ENCODE measurements at regions not wholly inside any gene's neighbourhood (a gene's known extent, or its start where the extent isn't known, plus 50 kb on each side); places are given as distances from the start of the nearest gene placed in this dataset.
"Not testable (repeated sequence)": the region's sequence is repeated elsewhere in the genome, so short reads cannot be mapped to it uniquely, and the experiment has no call there.

DNA sequence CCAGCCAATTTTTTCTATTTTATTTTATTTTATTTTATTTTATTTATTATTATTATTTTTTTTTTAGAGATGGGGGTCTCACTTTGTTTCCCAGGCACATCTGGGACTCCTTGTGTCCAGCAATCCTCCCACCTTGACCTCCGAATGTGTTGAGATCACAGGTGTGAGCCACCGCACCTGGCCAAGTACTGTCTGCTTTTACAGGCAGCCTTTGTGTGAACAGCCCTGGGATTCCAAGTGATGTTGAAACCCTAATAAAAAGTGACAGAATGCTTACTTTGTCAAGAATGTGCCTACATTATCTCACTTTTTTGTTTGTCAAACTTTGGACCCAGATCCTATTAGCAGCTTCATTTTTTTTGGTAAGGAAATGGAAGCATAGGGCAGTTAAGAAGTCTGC lies 220.1 kb upstream of the EDNRB start:
- no peak for DNase-seq (ENCODE audit: low read depth)

- DNase-seq (ENCODE audit: low read depth): peak; percentile 24
These were observed 218.9 kb upstream of the EDNRB start for GRCh38 chr13:78137404-78138142.

DNA sequence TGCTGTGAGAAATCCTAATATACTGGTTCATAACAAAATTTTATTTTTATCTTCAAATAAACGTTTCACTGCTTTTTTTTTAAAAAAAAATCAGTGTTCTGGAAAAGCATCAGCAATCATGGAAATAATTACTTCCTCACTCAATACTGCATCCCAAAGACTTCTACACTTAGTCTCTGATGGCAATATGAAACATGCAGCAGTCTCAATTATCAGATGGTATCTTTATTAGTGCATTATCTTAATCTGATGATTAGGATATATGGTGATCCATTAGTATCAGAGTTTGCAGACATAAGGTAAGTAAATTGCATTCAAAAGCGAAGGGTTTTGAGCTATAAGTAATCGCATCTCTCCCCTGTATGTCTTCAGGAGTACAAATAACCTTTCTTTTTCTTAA lies 218.3 kb upstream of the EDNRB start:
- DNase-seq (ENCODE audit: low read depth): no peak

DNA sequence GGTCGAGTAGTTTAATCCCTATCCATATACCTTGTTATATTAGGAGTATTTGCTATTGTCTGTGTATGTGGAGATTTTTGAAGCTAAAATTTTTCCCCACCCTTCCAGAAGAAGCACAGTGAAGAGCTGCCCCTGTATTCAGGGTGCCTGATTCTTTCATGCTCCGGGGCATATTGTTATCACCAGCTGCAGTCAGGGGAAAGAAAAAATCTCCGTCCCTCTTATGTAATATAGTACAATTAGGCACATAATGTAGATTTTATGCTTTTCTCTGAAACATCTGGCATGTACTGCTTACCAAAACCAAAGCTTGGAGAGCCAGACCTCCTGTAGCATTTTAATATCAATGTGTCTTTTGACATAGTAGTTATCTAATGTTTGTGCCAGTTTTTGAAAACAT lies 214.9 kb upstream of the EDNRB start:
- no peak for DNase-seq (ENCODE audit: low read depth)

GRCh38 chr13:78131811-78132210 lies 213.2 kb upstream of the EDNRB start:
- DNase-seq (ENCODE audit: low read depth): no peak

GRCh38 chr13:78131346-78131745 lies 212.7 kb upstream of the EDNRB start:
- no peak for DNase-seq (ENCODE audit: low read depth)

DNA sequence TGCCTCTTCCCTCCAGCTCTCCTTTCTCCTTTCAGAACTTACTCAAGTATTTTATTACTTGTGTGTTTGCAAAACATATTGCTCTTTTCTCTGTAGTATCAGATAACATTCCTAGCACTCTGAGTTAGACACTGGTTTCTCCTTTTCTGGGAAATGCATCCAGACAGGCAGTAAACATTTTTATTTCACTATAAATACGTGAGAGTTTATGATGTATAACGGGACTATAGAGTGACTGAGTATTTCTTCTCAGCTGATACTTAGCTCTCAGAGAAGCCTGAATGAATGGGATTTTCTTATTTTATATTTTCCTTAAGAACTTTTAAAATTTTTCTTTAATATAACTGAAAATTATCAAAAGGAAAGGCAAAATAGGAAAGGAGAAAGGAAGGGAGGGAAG lies 211.2 kb upstream of the EDNRB start:
- DNase-seq (ENCODE audit: low read depth): no peak

GRCh38 chr13:78129359-78129758 lies 210.7 kb upstream of the EDNRB start:
- no peak for DNase-seq (ENCODE audit: low read depth)

- peak; percentile 11 for DNase-seq (ENCODE audit: low read depth)
These were observed 203.1 kb upstream of the EDNRB start for GRCh38 chr13:78121459-78122348.

- no peak for DNase-seq (ENCODE audit: low read depth)
These were observed 202.4 kb upstream of the EDNRB start for GRCh38 chr13:78121001-78121400.

GRCh38 chr13:78120144-78120543 lies 201.5 kb upstream of the EDNRB start:
- not testable (repeated sequence) for DNase-seq (ENCODE audit: low read depth)

- not testable (repeated sequence) for DNase-seq (ENCODE audit: low read depth)
These were observed 198.4 kb upstream of the EDNRB start for GRCh38 chr13:78117070-78117469.

- DNase-seq (ENCODE audit: low read depth): no peak
These were observed 187.0 kb upstream of the EDNRB start for GRCh38 chr13:78105656-78106055.

DNA sequence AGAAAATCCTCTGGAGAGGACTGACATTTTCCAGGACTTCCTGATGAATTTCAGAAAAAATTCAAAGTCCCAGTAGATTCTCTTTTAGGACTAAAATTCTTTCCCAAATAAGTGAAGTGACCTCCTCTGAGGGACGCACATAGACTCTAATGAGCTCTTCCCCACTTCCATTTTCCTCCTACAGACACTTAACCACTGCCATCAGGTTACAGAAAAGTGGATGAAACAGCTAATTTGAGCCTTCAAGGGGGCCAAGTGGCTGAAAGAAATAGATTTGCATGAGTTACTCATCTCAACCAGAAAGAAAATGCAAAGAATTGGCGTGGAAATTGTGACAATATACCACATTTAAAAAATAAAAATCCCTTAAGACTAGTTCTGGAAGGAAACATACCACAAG lies 185.3 kb upstream of the EDNRB start:
- no peak for DNase-seq (ENCODE audit: low read depth)

- no peak for DNase-seq (ENCODE audit: low read depth)
These were observed 184.1 kb upstream of the EDNRB start for GRCh38 chr13:78102741-78103140.

DNA sequence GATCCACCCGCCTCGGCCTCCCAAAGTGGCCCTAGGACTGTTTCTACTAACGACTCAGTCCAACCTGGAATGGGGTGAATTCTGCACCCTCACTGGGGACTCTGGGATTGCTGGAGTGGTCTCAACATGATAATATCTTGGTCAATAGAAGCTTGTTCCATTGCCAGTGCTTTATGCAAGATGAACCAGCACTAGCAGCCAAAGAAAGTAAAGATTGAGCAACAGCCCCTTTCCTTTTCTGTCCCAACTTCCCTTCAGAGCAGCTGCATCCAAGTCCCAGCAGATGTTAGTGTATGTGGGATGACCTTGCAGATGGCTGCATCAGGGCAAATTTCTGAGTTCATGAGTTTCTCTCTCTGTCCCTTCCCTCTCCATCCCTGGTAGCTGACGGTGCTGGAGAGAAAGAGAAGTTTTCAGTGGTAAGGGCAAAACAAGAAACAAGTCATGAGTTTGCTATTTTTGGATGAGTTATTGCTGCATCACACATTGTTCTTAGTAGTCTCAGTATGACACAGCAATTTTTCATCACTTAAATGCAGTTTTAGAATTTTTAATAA lies 183.6 kb upstream of the EDNRB start:
- peak; percentile 9 for DNase-seq (ENCODE audit: low read depth)

- no peak for DNase-seq (ENCODE audit: low read depth)
These were observed 181.9 kb upstream of the EDNRB start for GRCh38 chr13:78100486-78100885.

GRCh38 chr13:78098249-78098648 lies 179.6 kb upstream of the EDNRB start:
- DNase-seq (ENCODE audit: low read depth): no peak

DNA sequence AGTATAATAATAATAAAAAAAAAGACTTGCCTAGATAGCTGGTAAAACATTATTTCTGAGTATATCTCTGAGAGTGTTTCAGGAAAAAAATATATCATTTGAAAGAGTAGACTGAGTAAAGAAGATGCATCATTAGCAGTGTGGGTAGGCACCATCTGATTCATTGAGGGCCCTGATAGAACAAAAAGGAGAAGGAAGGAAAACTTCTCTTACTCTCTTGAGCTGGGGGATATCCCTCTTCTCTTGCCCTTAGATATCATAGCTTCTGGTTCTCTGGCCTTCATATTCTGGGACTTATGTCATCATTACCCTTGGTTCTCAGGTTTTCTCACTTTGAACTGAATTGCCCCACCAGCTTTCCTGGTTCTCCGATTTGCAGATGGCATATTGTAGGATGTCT lies 177.6 kb upstream of the EDNRB start:
- DNase-seq (ENCODE audit: low read depth): no peak

DNA sequence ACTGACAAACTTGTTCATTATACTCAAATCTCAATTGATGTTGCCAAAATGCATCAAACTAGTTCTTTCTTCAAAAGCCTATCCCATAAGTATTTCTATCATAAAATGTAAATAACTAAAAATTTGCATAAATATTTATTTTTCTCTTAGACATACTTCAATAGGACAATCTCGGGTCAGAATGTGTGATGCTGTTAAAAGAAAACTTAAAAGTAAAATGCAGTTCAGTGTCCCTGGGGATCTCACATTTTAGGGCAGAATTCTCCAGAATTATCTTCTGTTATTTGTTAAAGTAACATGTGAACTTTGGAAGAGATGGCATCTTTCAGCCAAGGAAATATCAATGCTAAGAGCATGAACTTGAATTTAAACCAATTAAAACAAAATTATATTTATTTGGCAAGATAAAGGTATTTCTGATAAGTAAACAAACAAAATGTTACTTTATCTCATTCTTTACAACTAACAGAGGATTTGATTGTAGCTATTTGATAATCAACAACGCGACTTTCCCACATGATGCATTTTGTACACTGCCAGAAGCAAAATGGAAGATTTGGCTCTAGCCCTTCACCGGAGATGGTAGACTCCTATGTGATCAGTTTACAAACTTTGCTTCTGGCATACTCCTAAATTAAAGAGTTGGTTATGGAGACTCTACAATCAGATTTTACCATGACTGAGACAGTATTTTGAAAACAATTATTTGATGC lies 169.5 kb upstream of the EDNRB start:
- DNase-seq (ENCODE audit: low read depth): no peak

DNA sequence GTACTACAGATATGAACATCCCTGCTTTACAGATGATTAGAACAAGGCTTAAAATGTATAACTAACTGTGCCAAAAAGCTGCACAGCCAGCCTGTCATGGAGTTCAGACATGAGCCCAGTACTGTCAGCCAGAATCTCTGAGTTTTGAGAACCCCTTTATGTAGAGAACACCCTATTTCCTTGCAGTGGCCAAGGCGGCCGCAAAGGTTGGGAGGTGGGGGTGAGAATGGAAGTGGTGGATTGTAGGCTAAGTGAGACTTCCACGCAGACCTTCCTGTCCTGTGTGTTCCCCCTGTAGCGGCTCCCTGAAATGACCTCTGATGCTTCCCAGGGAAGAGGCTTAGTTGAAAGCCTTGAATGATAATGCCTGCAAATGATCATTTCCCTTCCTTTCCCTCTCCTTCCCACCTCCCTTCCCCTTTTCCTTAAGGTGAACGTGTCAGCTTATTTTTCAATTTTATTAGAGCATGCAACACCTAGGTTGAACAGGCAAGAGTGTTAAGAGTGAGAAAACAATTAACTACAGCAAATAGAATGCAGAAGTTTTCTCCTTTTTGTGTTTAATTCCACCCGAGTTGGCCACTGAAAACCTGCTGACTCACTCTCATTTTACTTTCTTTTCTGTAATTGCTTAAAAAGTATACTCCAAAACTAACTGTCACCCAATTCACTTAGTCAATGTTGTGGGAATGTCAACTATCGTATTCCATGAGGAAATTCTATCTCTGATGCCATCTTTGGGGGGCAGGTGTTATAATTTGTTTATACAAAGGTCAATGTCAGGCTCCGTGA lies 167.0 kb upstream of the EDNRB start:
- DNase-seq (ENCODE audit: low read depth): no peak

DNA sequence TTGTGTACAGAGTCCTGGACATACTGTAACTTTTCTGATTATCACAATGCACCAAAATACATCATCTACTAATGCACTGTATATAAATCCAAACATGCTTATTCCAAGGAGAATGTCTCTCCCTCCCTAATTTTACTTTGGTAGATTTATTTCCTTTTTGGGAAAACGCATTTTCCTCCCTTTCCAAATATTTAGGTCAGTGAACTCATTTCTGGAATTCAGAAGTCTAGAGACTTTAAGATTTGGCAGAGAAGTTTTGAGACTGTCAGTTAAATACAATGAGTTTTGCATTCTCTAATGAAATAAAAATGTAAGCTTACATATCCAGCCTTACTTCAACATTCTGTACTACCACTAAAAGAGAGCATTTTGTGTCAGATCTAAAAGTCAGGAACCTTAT lies 165.8 kb upstream of the EDNRB start:
- no peak for DNase-seq (ENCODE audit: low read depth)

Data from HS-5 (cell line).